Type B pancreatic cell (in vitro differentiated cells): ENCODE measurements at regions not wholly inside any gene's neighbourhood (a gene's known extent, or its start where the extent isn't known, plus 50 kb on each side); places are given as distances from the start of the nearest gene placed in this dataset.

Source experiments
- DNase-seq: peaks from one replicate; pipeline ENCODE4 v3.0.0; 2021; ENCODE audit warnings: mixed read lengths; ENCODE audit not compliant: unreplicated experiment; ENCODE audit errors: extremely low spot score
- H3K27ac Mint-ChIP-seq: 2 replicates; pipeline ENCODE4 v1.8.0; 2021; ENCODE audit warnings: mild to moderate bottlenecking, mixed read lengths
- H3K27me3 Mint-ChIP-seq: 2 replicates; pipeline ENCODE4 v1.8.0; 2021; ENCODE audit warnings: mixed read lengths
- H3K36me3 Mint-ChIP-seq: 2 replicates; pipeline ENCODE4 v1.8.0; 2021; ENCODE audit warnings: mixed read lengths
- H3K4me1 Mint-ChIP-seq: one replicate; pipeline ENCODE4 v1.8.0; 2021; ENCODE audit warnings: mixed read lengths; ENCODE audit not compliant: unreplicated experiment
- H3K4me3 Mint-ChIP-seq: 2 replicates; pipeline ENCODE4 v1.8.0; 2021; ENCODE audit warnings: mild to moderate bottlenecking, mixed read lengths
- H3K9me3 Mint-ChIP-seq: 2 replicates; pipeline ENCODE4 v1.8.0; 2021; ENCODE audit warnings: mixed read lengths
- CTCF ChIP-seq: fragments of 200-600 bp; sonication (generic); conservative IDR thresholded peaks from 2 replicates; pipeline ENCODE4 v1.5.0; 2021; ENCODE audit warnings: antibody characterized with exemption, mild to moderate bottlenecking

- H3K9me3 Mint-ChIP-seq: no peaks in the 10 kb centered on the region
- no peak overlapping the region for H3K27ac Mint-ChIP-seq
- H3K27me3 Mint-ChIP-seq: no peaks in the 10 kb centered on the region
- no peak for DNase-seq
- TF ChIP-seq CTCF: no peak
- H3K36me3 Mint-ChIP-seq: no peaks in the 10 kb centered on the region
- peaks cover 5% of the 10 kb centered on the region for H3K4me1 Mint-ChIP-seq
- no peak overlapping the region for H3K4me3 Mint-ChIP-seq
Measured at GRCh38 chr15:25967116-25967515, 104.0 kb upstream of the ATP10A start.

GRCh38 chr15:25965326-25965725, 102.2 kb upstream of the ATP10A start:
- no peak overlapping the region for H3K4me3 Mint-ChIP-seq
- H3K9me3 Mint-ChIP-seq: no peaks in the 10 kb centered on the region
- no peak overlapping the region for H3K27ac Mint-ChIP-seq
- peaks cover 4% of the 10 kb centered on the region for H3K4me1 Mint-ChIP-seq
- DNase-seq: no peak
- H3K36me3 Mint-ChIP-seq: no peaks in the 10 kb centered on the region
- H3K27me3 Mint-ChIP-seq: no peaks in the 10 kb centered on the region
- no peak for TF ChIP-seq CTCF

GRCh38 chr15:25960273-25960672, 97.1 kb upstream of the ATP10A start:
- no peaks in the 10 kb centered on the region for H3K9me3 Mint-ChIP-seq
- H3K4me3 Mint-ChIP-seq: no peak overlapping the region
- TF ChIP-seq CTCF: no peak
- no peaks in the 10 kb centered on the region for H3K36me3 Mint-ChIP-seq
- H3K27ac Mint-ChIP-seq: no peak overlapping the region
- H3K4me1 Mint-ChIP-seq: peaks cover 16% of the 10 kb centered on the region
- no peak for DNase-seq
- no peaks in the 10 kb centered on the region for H3K27me3 Mint-ChIP-seq

- H3K27me3 Mint-ChIP-seq: no peaks in the 10 kb centered on the region
- H3K4me1 Mint-ChIP-seq: peaks cover 16% of the 10 kb centered on the region
- H3K36me3 Mint-ChIP-seq: no peaks in the 10 kb centered on the region
Measured at GRCh38 chr15:25959100-25959499, 96.0 kb upstream of the ATP10A start.

GRCh38 chr15:25955628-25956027, 92.5 kb upstream of the ATP10A start:
- Mint-ChIP-seq H3K27ac (no peak overlapping the region), H3K36me3 (no peaks in the 10 kb centered on the region), H3K4me1 (peaks cover 16% of the 10 kb centered on the region), H3K27me3 (no peaks in the 10 kb centered on the region), H3K4me3 (no peak overlapping the region), H3K9me3 (no peaks in the 10 kb centered on the region)
- no peak for DNase-seq
- no peak for TF ChIP-seq CTCF

More at GRCh38 chr15:25959100-25959499, 96.0 kb upstream of the ATP10A start:
- H3K27ac Mint-ChIP-seq: no peak overlapping the region
- DNase-seq: no peak
- H3K9me3 Mint-ChIP-seq: no peaks in the 10 kb centered on the region
- no peak overlapping the region for H3K4me3 Mint-ChIP-seq
- TF ChIP-seq CTCF: no peak

- Mint-ChIP-seq H3K9me3 (no peaks in the 10 kb centered on the region), H3K27me3 (no peaks in the 10 kb centered on the region), H3K4me3 (no peak overlapping the region), H3K27ac (no peak overlapping the region), H3K4me1 (peaks cover 12% of the 10 kb centered on the region), H3K36me3 (no peaks in the 10 kb centered on the region)
- DNase-seq: no peak
- no peak for TF ChIP-seq CTCF
Measured at GRCh38 chr15:25954398-25954797, 91.3 kb upstream of the ATP10A start.
